ENCODE measurements at regions not wholly inside any gene's neighbourhood (a gene's known extent, or its start where the extent isn't known, plus 50 kb on each side); places are given as distances from the start of the nearest gene placed in this dataset.

GRCh38 chr7:121810831-121811672 lies 61.9 kb upstream of the PTPRZ1 start:
- no peak for DNase-seq (ENCODE audit: low read depth in 2 of 2)

- DNase-seq (ENCODE audit: low read depth in 2 of 2): no peak
Observed at GRCh38 chr7:121807078-121807477, 65.9 kb upstream of the PTPRZ1 start.

GRCh38 chr7:121803039-121803438 lies 69.9 kb upstream of the PTPRZ1 start:
- DNase-seq (ENCODE audit: low read depth in 2 of 2): no peak

GRCh38 chr7:121800916-121801675 lies 71.9 kb upstream of the PTPRZ1 start:
- DNase-seq (ENCODE audit: low read depth in 2 of 2): no peak

- DNase-seq (ENCODE audit: low read depth in 2 of 2): no peak
Observed at GRCh38 chr7:121798896-121799295, 74.1 kb upstream of the PTPRZ1 start.

- no peak for DNase-seq (ENCODE audit: low read depth in 2 of 2)
Observed at GRCh38 chr7:121798453-121798840, 74.5 kb upstream of the PTPRZ1 start.

- no peak for DNase-seq (ENCODE audit: low read depth in 2 of 2)
Observed at GRCh38 chr7:121797657-121798452, 75.1 kb upstream of the PTPRZ1 start.

GRCh38 chr7:121796936-121797656 lies 75.9 kb upstream of the PTPRZ1 start:
- no peak for DNase-seq (ENCODE audit: low read depth in 2 of 2)

GRCh38 chr7:121796381-121796780 lies 76.6 kb upstream of the PTPRZ1 start:
- no peak for DNase-seq (ENCODE audit: low read depth in 2 of 2)

- no peak for DNase-seq (ENCODE audit: low read depth in 2 of 2)
Observed at GRCh38 chr7:121795736-121796135, 77.2 kb upstream of the PTPRZ1 start.

GRCh38 chr7:121793716-121794115 lies 79.2 kb upstream of the PTPRZ1 start:
- DNase-seq (ENCODE audit: low read depth in 2 of 2): no peak

GRCh38 chr7:121777672-121778071 lies 95.3 kb upstream of the PTPRZ1 start:
- no peak for DNase-seq (ENCODE audit: low read depth in 2 of 2)

GRCh38 chr7:121774563-121774962 lies 98.4 kb upstream of the PTPRZ1 start:
- DNase-seq (ENCODE audit: low read depth in 2 of 2): no peak

GRCh38 chr7:121766676-121767075 lies 106.3 kb upstream of the PTPRZ1 start:
- DNase-seq (ENCODE audit: low read depth in 2 of 2): no peak

GRCh38 chr7:121761399-121761798 lies 111.6 kb upstream of the PTPRZ1 start:
- no peak for DNase-seq (ENCODE audit: low read depth in 2 of 2)

- DNase-seq (ENCODE audit: low read depth in 2 of 2): no peak
Observed at GRCh38 chr7:121755818-121756552, 117.0 kb upstream of the PTPRZ1 start.

GRCh38 chr7:121755286-121755685 lies 117.7 kb upstream of the PTPRZ1 start:
- no peak for DNase-seq (ENCODE audit: low read depth in 2 of 2)

GRCh38 chr7:121753944-121754343 lies 119.0 kb upstream of the PTPRZ1 start:
- no peak for DNase-seq (ENCODE audit: low read depth in 2 of 2)

- DNase-seq (ENCODE audit: low read depth in 2 of 2): no peak
Observed at GRCh38 chr7:121752706-121753105, 120.3 kb upstream of the PTPRZ1 start.

- DNase-seq (ENCODE audit: low read depth in 2 of 2): no peak
Observed at GRCh38 chr7:121748546-121748945, 124.4 kb upstream of the PTPRZ1 start.

- no peak for DNase-seq (ENCODE audit: low read depth in 2 of 2)
Observed at GRCh38 chr7:121745856-121746255, 127.1 kb upstream of the PTPRZ1 start.

Measured in stimulated activated CD4-positive, alpha-beta T cell treated with anti-CD3 and anti-CD28 coated beads, Interleukin-1b, Interleukin-23, amount 100 ng/mL, for 1 hour (primary cell).